Calu3 (cell line): ENCODE measurements at regions not wholly inside any gene's neighbourhood (a gene's known extent, or its start where the extent isn't known, plus 50 kb on each side); places are given as distances from the start of the nearest gene placed in this dataset.

Experiments used
- BruUV-seq: library from RNA; stranded (reverse); fragments of 400-500 nt; replicated peaks from 2 replicates; lab custom pipeline; 2021; lab: Mats Ljungman, UMichigan
- CTCF ChIA-PET: fragments of 300-600 bp; sonication (Branson Sonifier 250); formaldehyde crosslinking; loops from one replicate; lab custom pipeline; 2022; ENCODE audit warnings: antibody characterized with exemption; lab: Charles Lee
- DNase-seq: peaks from one replicate; pipeline ENCODE4 v3.0.0; 2022
- H3K27ac Mint-ChIP-seq: one replicate; pipeline ENCODE4 v1.8.0; 2022; ENCODE audit warnings: mixed read lengths; ENCODE audit not compliant: unreplicated experiment
- H3K27me3 Mint-ChIP-seq: one replicate; pipeline ENCODE4 v1.8.0; 2022; ENCODE audit warnings: mixed read lengths; ENCODE audit not compliant: unreplicated experiment
- H3K36me3 Mint-ChIP-seq: one replicate; pipeline ENCODE4 v1.8.0; 2022; ENCODE audit warnings: mild to moderate bottlenecking, moderate library complexity, mixed read lengths; ENCODE audit not compliant: insufficient read depth, unreplicated experiment
- H3K4me1 Mint-ChIP-seq: one replicate; pipeline ENCODE4 v1.8.0; 2022; ENCODE audit warnings: mild to moderate bottlenecking, low read depth, mixed read lengths; ENCODE audit not compliant: unreplicated experiment
- H3K4me3 Mint-ChIP-seq: one replicate; pipeline ENCODE4 v1.8.0; 2022; ENCODE audit warnings: mild to moderate bottlenecking, low read depth, moderate library complexity, mixed read lengths; ENCODE audit not compliant: unreplicated experiment
- H3K9me3 Mint-ChIP-seq: one replicate; pipeline ENCODE4 v1.8.0; 2022; ENCODE audit warnings: low read depth, mixed read lengths; ENCODE audit not compliant: unreplicated experiment
- CTCF ChIP-seq: fragments of 200-600 bp; IDR thresholded peaks from one replicate; pipeline ENCODE4 v1.8.0; 2022; ENCODE audit warnings: antibody characterized with exemption; ENCODE audit not compliant: unreplicated experiment
- intact Hi-C: fragments of 100-400 bp; cut with micrococcal nuclease; formaldehyde crosslinking; loops from one replicate; pipeline ENCODE4 v1.10.0; 2022; ENCODE audit not compliant: unreplicated experiment

DNA sequence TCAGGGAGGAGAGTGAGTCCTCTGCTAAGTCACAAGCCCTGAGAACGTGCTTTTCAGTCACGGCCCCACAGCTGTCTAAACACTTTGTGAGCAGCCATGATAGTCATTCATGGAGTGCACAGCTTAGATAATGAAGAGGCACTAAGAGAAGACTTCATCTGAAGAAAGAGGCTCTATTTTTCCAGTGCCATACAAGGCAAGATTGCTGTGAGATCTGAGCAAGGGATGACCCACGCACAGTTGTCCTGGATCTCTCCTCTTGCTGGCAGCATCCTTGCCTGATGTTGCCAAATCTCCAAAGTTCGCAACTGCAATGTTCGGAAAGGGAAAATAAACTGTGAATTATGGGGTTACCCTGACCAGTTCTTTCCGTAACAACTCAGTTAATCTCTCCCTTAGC is 418.7 kb downstream of the MEIS1 start:
- DNase-seq = no peak
- Mint-ChIP-seq H3K27ac (no peak overlapping the region), H3K9me3 (peaks cover 4% of the 10 kb centered on the region), H3K27me3 (no peaks in the 10 kb centered on the region), H3K36me3 (no peaks in the 10 kb centered on the region), H3K4me3 (no peak overlapping the region), H3K4me1 (no peaks in the 10 kb centered on the region)
- intact Hi-C loops = no loop called here
- CTCF ChIA-PET = no interaction called here
- no peak for TF ChIP-seq CTCF
- no TSS peak for BruUV-seq

- no peak overlapping the region for H3K4me3 Mint-ChIP-seq
- H3K27me3 Mint-ChIP-seq = no peaks in the 10 kb centered on the region
- H3K27ac Mint-ChIP-seq = no peak overlapping the region
- no peaks in the 10 kb centered on the region for H3K36me3 Mint-ChIP-seq
- H3K9me3 Mint-ChIP-seq = peaks cover 4% of the 10 kb centered on the region
- intact Hi-C loops = no loop called here
- no peaks in the 10 kb centered on the region for H3K4me1 Mint-ChIP-seq
- no peak for DNase-seq
- CTCF ChIA-PET = no interaction called here
- no peak for TF ChIP-seq CTCF
- BruUV-seq = no TSS peak
Measured at GRCh38 chr2:66854298-66854697, 419.4 kb downstream of the MEIS1 start.

- CTCF ChIA-PET = no interaction called here
- Mint-ChIP-seq H3K36me3 (no peaks in the 10 kb centered on the region), H3K27me3 (no peaks in the 10 kb centered on the region), H3K27ac (no peak overlapping the region), H3K4me1 (no peaks in the 10 kb centered on the region), H3K9me3 (no peaks in the 10 kb centered on the region), H3K4me3 (no peak overlapping the region)
- intact Hi-C loops = no loop called here
- no TSS peak for BruUV-seq
- no peak for TF ChIP-seq CTCF
- DNase-seq = no peak
Measured at GRCh38 chr2:66862885-66863650, 428.1 kb downstream of the MEIS1 start.

GRCh38 chr2:66865161-66865560 is 430.2 kb downstream of the MEIS1 start:
- Mint-ChIP-seq H3K36me3 (no peaks in the 10 kb centered on the region), H3K27me3 (no peaks in the 10 kb centered on the region), H3K4me3 (no peak overlapping the region), H3K4me1 (peaks cover 8% of the 10 kb centered on the region), H3K27ac (no peak overlapping the region), H3K9me3 (no peaks in the 10 kb centered on the region)
- no peak for TF ChIP-seq CTCF
- CTCF ChIA-PET = no interaction called here
- BruUV-seq = no TSS peak
- no peak for DNase-seq
- intact Hi-C loops = no loop called here
